ENCODE measurements at regions not wholly inside any gene's neighbourhood (a gene's known extent, or its start where the extent isn't known, plus 50 kb on each side); places are given as distances from the start of the nearest gene placed in this dataset.

- DNase-seq (ENCODE audit: low read depth): no peak
Observed at GRCh38 chr6:144883915-144884314, 598.8 kb downstream of the UTRN start.

GRCh38 chr6:144885817-144886216 lies 600.7 kb downstream of the UTRN start:
- DNase-seq (ENCODE audit: low read depth): no peak

GRCh38 chr6:144886682-144887081 lies 601.5 kb downstream of the UTRN start:
- no peak for DNase-seq (ENCODE audit: low read depth)

DNA sequence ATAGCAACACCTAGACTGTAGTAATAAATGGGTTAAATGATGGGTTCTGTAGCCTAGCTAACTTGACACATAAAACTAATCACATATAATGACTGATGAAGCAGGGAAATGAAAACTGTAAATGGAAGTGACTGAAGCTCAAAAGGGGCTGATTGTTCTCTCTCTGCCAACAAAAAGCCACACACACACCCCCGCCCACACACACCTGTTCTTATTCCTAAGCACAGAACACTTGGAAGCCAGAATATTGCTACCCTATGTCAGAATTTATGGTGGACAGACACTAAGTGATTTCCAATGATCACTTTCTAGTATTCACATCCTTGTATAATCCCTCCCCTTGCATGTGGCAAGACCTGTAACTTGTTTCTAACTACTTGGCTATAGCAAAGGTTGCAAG lies 603.5 kb downstream of the UTRN start:
- no peak for DNase-seq (ENCODE audit: low read depth)

- DNase-seq (ENCODE audit: low read depth): no peak
Observed at GRCh38 chr6:144893680-144894151, 608.6 kb downstream of the UTRN start.

- no peak for DNase-seq (ENCODE audit: low read depth)
Observed at GRCh38 chr6:144894240-144894639, 609.1 kb downstream of the UTRN start.

DNA sequence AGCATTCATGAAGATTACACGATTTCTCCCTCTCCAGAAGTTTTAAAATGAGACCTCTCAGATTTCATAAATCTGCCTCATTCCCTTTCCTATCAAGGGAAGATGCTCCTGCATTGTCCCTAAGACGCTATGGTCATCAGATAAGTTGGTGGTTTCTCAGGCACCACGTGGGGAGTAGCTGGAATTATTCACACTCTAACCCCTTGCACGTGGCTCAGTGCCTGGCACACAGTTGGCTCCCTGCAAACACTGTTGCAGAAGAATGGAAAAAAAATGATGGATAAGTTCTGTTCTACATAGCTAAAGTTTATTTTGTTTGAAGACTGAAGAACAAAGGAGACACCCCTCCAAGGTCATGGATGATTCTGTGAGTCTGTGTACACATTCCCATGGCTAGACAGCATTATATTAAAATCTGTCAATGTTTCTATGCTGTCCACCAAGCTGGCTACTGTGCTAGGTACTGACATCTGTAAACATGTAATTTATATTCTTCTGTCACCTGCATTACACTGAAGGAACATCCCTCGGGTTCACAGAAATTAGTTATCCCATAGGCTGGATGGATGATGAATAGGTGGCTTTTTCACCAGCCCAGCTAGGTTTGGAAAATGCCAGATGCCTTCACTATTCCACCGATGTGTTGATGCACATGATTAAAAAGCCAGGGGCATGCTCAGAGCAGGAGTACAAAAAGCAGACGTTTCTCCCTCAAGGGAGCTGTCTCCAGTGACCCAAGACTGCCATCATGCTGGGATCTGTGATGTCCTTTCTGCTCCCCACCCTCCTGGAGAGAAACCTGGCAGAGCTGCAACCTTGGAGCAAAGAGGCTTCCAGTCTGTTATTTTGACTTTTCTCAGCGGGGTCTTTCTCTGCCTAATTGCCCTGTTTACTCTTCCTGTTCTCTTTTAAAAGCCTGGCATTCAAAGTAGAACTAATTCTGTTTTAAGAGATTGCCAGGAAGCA lies 610.5 kb downstream of the UTRN start:
- no peak for DNase-seq (ENCODE audit: low read depth)

GRCh38 chr6:144896289-144896688 lies 611.2 kb downstream of the UTRN start:
- no peak for DNase-seq (ENCODE audit: low read depth)

DNA sequence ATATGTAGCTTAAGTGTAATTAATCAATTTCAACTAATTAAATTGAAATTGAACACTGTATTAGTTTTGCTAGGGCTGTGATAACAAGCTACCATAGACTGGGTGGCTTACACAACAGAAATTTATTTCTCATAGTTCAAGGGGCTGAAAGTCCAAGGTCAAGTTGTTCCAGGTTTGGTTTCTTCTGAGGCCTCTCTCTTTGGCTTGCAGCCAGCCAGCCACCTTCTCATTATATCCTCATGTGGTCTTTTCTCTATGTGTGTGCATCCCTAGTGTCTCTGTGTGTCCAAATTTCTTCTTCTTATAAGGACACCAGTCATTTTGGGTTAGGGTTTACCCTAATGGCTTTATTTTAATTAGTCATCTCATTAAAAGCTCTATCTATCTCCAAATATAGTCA lies 611.7 kb downstream of the UTRN start:
- DNase-seq (ENCODE audit: low read depth): no peak

- DNase-seq (ENCODE audit: low read depth): no peak
Observed at GRCh38 chr6:144897441-144897921, 612.3 kb downstream of the UTRN start.

- no peak for DNase-seq (ENCODE audit: low read depth)
Observed at GRCh38 chr6:144898052-144898689, 613.0 kb downstream of the UTRN start.

- DNase-seq (ENCODE audit: low read depth): no peak
Observed at GRCh38 chr6:144898741-144899140, 613.6 kb downstream of the UTRN start.

- DNase-seq (ENCODE audit: low read depth): no peak
Observed at GRCh38 chr6:144899161-144899560, 614.0 kb downstream of the UTRN start.

- no peak for DNase-seq (ENCODE audit: low read depth)
Observed at GRCh38 chr6:144901412-144901811, 616.3 kb downstream of the UTRN start.

DNA sequence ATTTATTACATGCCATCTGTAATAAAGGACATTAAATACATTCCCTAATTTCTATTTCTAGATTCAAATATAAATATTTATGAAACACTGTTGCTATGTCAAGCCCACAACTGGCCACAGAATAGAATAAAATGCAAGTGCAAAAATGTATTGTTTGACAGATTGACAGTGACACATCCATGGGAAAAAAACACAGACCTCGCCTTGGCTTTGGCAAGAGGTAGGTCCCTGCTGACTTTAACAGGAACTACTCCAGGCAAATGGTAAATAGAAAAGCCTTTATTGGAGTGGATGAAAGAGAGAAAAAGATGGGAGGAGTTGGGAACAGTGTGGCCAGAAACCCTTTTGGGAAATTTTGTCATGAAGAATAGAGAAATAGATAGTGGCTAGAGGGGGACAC lies 622.9 kb downstream of the UTRN start:
- no peak for DNase-seq (ENCODE audit: low read depth)

DNA sequence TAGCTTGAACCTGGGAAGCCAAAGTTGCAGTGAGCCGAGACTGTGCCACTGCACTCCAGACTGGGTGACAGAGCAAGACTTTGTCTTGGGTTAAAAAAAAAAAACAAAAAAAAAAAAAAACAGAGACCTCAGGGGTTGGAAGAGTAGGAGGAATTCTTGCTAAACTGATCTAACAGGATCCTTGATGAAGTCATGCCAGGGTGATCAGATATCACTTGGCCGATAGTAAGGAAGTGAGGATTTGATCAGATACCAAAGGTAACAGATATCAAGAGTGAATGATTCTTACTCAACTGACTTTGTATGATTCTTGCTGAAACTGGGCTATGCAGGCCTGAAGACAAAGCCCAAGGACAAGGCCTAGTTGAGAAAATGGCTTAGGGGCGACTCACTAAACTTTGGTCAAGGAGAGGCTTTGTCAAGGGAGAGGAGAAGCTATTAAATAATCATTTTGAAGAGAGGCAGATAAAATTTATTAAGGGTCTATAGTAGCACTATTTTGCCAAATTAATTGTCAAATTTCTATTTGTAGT lies 624.7 kb downstream of the UTRN start:
- DNase-seq (ENCODE audit: low read depth): no peak

DNA sequence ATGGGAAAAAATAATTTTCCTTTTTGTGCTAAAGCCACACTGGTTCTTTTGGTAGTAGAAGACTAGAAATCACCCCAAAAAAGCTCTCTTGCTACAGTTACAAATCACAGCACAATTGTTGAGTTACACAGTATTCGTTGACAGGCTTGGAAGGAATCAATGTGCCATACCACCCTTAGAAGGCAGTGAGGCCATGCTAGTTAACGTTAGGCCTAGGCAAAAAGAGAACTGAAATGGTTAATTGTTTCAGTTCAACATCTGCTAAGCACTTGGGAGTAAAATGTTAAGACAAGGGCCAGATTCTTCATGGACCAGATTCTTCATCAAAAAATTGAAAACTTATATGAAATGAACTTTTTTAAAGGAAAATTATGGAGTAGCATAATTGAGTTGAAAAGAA lies 626.2 kb downstream of the UTRN start:
- DNase-seq (ENCODE audit: low read depth): no peak

DNA sequence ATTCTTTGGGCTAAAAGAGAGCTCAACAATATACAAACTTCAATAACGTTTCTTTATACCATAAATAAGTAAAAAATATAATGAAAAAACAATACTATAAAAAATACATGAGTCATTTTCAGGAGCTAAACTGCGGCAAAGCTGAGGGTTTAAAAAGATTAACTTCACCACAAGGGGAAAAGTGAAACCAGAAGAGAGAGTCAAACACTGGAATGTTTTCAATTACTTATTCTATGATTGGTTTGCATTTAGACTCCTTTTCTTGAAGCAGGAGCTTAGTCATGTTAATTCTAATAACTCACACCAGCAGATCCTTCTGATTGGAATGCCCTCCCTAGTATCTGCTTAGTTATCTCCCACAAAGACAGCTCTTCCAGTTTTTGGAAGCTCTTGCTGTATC lies 627.3 kb downstream of the UTRN start:
- DNase-seq (ENCODE audit: low read depth): no peak

DNA sequence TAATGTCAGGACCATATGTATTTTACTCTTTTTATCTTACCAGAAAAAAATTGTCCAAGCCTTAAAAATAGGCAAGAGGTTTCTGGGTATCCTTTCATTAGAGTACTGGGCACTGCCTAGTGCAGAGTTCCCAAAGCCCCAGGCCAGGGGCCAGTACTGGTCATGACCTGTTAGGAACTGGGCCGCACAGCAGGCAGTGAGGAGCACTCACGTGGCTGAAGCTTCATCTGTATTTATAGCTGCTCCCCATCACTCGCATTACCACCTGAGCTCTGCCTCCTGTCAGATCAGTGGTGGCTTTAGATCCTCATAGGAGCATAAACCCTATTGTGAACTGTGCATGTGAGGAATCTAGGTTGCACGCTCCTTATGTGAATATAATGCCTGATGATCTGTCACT lies 632.9 kb downstream of the UTRN start:
- no peak for DNase-seq (ENCODE audit: low read depth)

GRCh38 chr6:144919560-144919959 lies 634.4 kb downstream of the UTRN start:
- DNase-seq (ENCODE audit: low read depth): no peak

DNA sequence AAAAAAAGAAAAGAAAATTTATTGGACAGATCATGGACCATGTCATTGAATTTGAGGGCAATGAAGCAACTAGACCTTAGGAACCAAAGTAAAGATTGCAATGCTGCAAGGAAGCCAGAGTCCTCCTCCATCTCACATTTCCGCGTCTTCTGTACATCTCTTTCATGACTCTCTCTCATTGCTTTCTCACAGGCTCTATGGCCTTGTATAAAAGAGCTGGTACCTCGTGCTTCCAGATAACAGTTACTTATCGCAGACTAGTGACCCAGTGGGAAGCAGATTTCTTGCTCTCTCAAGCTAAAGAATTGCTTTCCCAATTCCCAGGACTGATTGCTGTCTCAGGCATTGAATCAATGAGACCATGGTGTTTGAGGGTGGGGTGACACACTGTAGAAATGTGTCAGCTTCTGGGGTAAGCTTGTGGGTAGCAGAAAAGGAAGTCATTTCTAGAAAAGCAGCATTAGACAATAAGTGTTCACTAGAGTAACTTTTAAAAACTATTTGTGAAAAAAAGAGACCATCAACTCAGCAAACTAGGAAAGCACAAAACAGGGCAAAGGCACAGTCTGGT lies 635.3 kb downstream of the UTRN start:
- DNase-seq (ENCODE audit: low read depth): no peak

GRCh38 chr6:144921206-144921975 lies 636.3 kb downstream of the UTRN start:
- no peak for DNase-seq (ENCODE audit: low read depth)
